H1 (cell line): ENCODE measurements at regions not wholly inside any gene's neighbourhood (a gene's known extent, or its start where the extent isn't known, plus 50 kb on each side); places are given as distances from the start of the nearest gene placed in this dataset.

ENCODE experiments used
- CTCF ChIA-PET: fragments of 300-600 bp; sonication (Branson Sonifier 250); formaldehyde crosslinking; loops from one replicate; lab custom pipeline; 2021; ENCODE audit not compliant: partially characterized antibody; lab: Charles Lee
- POLR2A ChIA-PET: fragments of 300-600 bp; sonication (Branson Sonifier 250); formaldehyde crosslinking; loops from one replicate; lab custom pipeline; 2021; ENCODE audit warnings: inconsistent platforms; ENCODE audit not compliant: partially characterized antibody; lab: Charles Lee
- DNase-seq, 2 experiments: peaks; one replicate each; pipeline versions ENCODE4 v3.0.0 to v3.0.0-alpha.2; 2010 to 2022; ENCODE audit warnings: low spot score in 2 of 2, low read depth in 1 of 2, mixed read lengths in 1 of 2
- FAIRE-seq: peaks from 2 replicates; lab custom pipeline; 2011; peaks lifted over from hg19 to GRCh38; lab: Jason Lieb, UNC
- H2AFZ ChIP-seq: 2 replicates; pipeline ENCODE4 v1.8.1; 2012; ENCODE audit warnings: low read length, inconsistent platforms
- H2AK5ac ChIP-seq: 2 replicates; pipeline ENCODE4 v1.6.1; 2013; ENCODE audit warnings: low read depth, low read length
- H2BK120ac ChIP-seq: replicated peaks from 2 replicates; pipeline ENCODE3; 2013; ENCODE audit warnings: low read depth, low read length, inconsistent platforms
- H2BK12ac ChIP-seq: 2 replicates; pipeline ENCODE4 v1.6.1; 2013; ENCODE audit warnings: low read depth, low read length
- H2BK15ac ChIP-seq: 2 replicates; pipeline ENCODE4 v1.6.1; 2013; ENCODE audit warnings: low read length
- H2BK20ac ChIP-seq: 2 replicates; pipeline ENCODE4 v1.6.1; 2013; ENCODE audit warnings: low read length
- H2BK5ac ChIP-seq: 2 replicates; pipeline ENCODE4 v1.6.1; 2013; ENCODE audit warnings: low read depth, low read length
- H3K14ac ChIP-seq: 2 replicates; pipeline ENCODE4 v1.6.1; 2013; ENCODE audit warnings: inconsistent platforms; ENCODE audit not compliant: insufficient read length
- H3K18ac ChIP-seq: 2 replicates; pipeline ENCODE4 v1.6.1; 2013; ENCODE audit warnings: low read length; ENCODE audit errors: extremely low read depth
- H3K23ac ChIP-seq: 2 replicates; pipeline ENCODE4 v1.6.1; 2013; ENCODE audit warnings: inconsistent platforms; ENCODE audit not compliant: insufficient read length
- H3K23me2 ChIP-seq: 2 replicates; pipeline ENCODE4 v1.6.1; 2013; ENCODE audit warnings: low read depth, low read length
- H3K27ac ChIP-seq: 2 replicates; pipeline ENCODE4 v1.6.1; 2011; ENCODE audit warnings: low read depth, low read length, inconsistent platforms
- H3K27me3 ChIP-seq, 4 experiments: replicated peaks in 1 of 4; 1 replicate in 1 of 4; 2 replicates in 3 of 4; pipeline versions ENCODE4 v1.6.1 to v1.8.1; 2011 to 2013; ENCODE audit warnings: low read length in 3 of 4, mild to moderate bottlenecking in 3 of 4, inconsistent platforms in 2 of 4, mixed read lengths in 2 of 4, moderate library complexity in 1 of 4; ENCODE audit not compliant: control insufficient read depth in 3 of 4, insufficient read depth in 3 of 4; ENCODE audit errors: extremely low read depth in 1 of 4
- H3K36me3 ChIP-seq, 4 experiments: 2 replicates each; pipeline versions ENCODE4 v1.6.1 to v1.8.1; 2011 to 2013; ENCODE audit warnings: mild to moderate bottlenecking in 4 of 4, low read length in 3 of 4, moderate library complexity in 2 of 4, control low read depth in 1 of 4, inconsistent platforms in 1 of 4; ENCODE audit not compliant: insufficient read depth in 4 of 4, control insufficient read depth in 2 of 4
- H3K4ac ChIP-seq: replicated peaks from 2 replicates; pipeline ENCODE3; 2013; ENCODE audit warnings: low read length, low read depth, mixed read lengths, inconsistent platforms; ENCODE audit not compliant: insufficient read length
- H3K4me1 ChIP-seq, 4 experiments: replicated peaks in 1 of 4; 1 replicate in 1 of 4; 2 replicates in 3 of 4; pipeline versions ENCODE4 v1.6.1 to v1.8.1; 2011 to 2013; ENCODE audit warnings: low read length in 3 of 4, inconsistent platforms in 2 of 4, mixed read lengths in 1 of 4; ENCODE audit not compliant: insufficient read depth in 4 of 4, control insufficient read depth in 3 of 4
- H3K4me2 ChIP-seq, 2 experiments: 2 replicates each; pipeline versions ENCODE4 v1.6.1 to v1.8.1; 2011 to 2013; ENCODE audit warnings: low read depth in 2 of 2, low read length in 2 of 2, control low read depth in 1 of 2, inconsistent platforms in 1 of 2, mild to moderate bottlenecking in 1 of 2; ENCODE audit not compliant: insufficient read depth in 1 of 2
- H3K4me3 ChIP-seq, 4 experiments: fragments of 200-600, 300-600 bp in 1 of 4; sonication (generic), shearing (Covaris generic), sonication (Bioruptor Twin) in 1 of 4; 2 replicates each; pipeline versions ENCODE4 v1.5.1 to v1.8.1; 2011 to 2016; ENCODE audit warnings: low read length in 4 of 4, low read depth in 3 of 4, control low read depth in 2 of 4, inconsistent platforms in 2 of 4, mild to moderate bottlenecking in 2 of 4, mixed read lengths in 1 of 4, moderate library complexity in 1 of 4; ENCODE audit not compliant: insufficient read depth in 2 of 4; ENCODE audit errors: extremely low read depth in 1 of 4
- H3K56ac ChIP-seq: replicated peaks from 2 replicates; pipeline ENCODE3; 2013; ENCODE audit warnings: low read depth, mild to moderate bottlenecking, mixed read lengths, low read length, inconsistent platforms; ENCODE audit not compliant: insufficient read length
- H3K79me1 ChIP-seq: 2 replicates; pipeline ENCODE4 v1.6.1; 2013; ENCODE audit warnings: low read depth, low read length, control low read depth
- H3K79me2 ChIP-seq, 2 experiments: 2 replicates each; pipeline versions ENCODE4 v1.6.1 to v1.8.1; 2012 to 2013; ENCODE audit warnings: low read length in 2 of 2, mild to moderate bottlenecking in 2 of 2, inconsistent platforms in 1 of 2; ENCODE audit not compliant: insufficient read depth in 2 of 2, control insufficient read depth in 1 of 2
- H3K9ac ChIP-seq, 4 experiments: replicated peaks in 1 of 4; 1 replicate in 1 of 4; 2 replicates in 3 of 4; pipeline versions ENCODE4 v1.6.1 to v1.8.1; 2011 to 2013; ENCODE audit warnings: low read depth in 3 of 4, low read length in 3 of 4, control low read depth in 2 of 4, mild to moderate bottlenecking in 2 of 4, moderate library complexity in 2 of 4, inconsistent platforms in 1 of 4; ENCODE audit errors: extremely low read depth in 1 of 4
- H3K9me3 ChIP-seq, 2 experiments: 2 replicates each; pipeline versions ENCODE4 v1.6.1 to v1.8.1; 2012 to 2013; ENCODE audit warnings: mild to moderate bottlenecking in 2 of 2, moderate library complexity in 2 of 2, control low read depth in 1 of 2, inconsistent platforms in 1 of 2, low read depth in 1 of 2, low read length in 1 of 2, mixed read lengths in 1 of 2; ENCODE audit not compliant: insufficient read depth in 2 of 2
- H4K20me1 ChIP-seq, 2 experiments: replicated peaks in 1 of 2; 2 replicates each; pipeline versions ENCODE3 to v1.8.1; 2011 to 2013; ENCODE audit warnings: inconsistent platforms in 2 of 2, low read length in 2 of 2, mild to moderate bottlenecking in 1 of 2; ENCODE audit not compliant: insufficient read depth in 2 of 2, control insufficient read depth in 1 of 2
- H4K5ac ChIP-seq: 2 replicates; pipeline ENCODE4 v1.6.1; 2013; ENCODE audit warnings: low read length, low read depth, mixed read lengths, inconsistent platforms; ENCODE audit not compliant: insufficient read length
- H4K8ac ChIP-seq: 2 replicates; pipeline ENCODE4 v1.8.0; 2013; ENCODE audit warnings: mild to moderate bottlenecking, moderate library complexity, low read length, inconsistent platforms; ENCODE audit not compliant: insufficient read depth; ENCODE audit errors: extremely low read depth
- H4K91ac ChIP-seq: replicated peaks from 2 replicates; pipeline ENCODE3; 2013; ENCODE audit warnings: low read length, mixed read lengths, inconsistent platforms; ENCODE audit not compliant: insufficient read length
- KDM4A ChIP-seq: IDR thresholded peaks from one replicate; pipeline ENCODE4 v1.7.1; 2012; ENCODE audit warnings: low read depth, mild to moderate bottlenecking, moderate library complexity, low read length, inconsistent platforms; ENCODE audit not compliant: severe bottlenecking
- TEAD4 ChIP-seq: IDR thresholded peaks from 2 replicates; pipeline ENCODE4 v1.6.1; 2012; ENCODE audit warnings: low read depth, low read length, inconsistent platforms, mixed read lengths
- WGBS, 2 experiments: shearing (Covaris generic) in 1 of 2; methylation state at CpG; one replicate each; pipeline versions ENCODE4 v1.1.6 to v1.1.7; 2013 to 2015; ENCODE audit warnings: low lambda C conversion rate in 2 of 2, mixed read lengths in 2 of 2, inconsistent platforms in 1 of 2, low coverage in 1 of 2, missing lambda C conversion rate in 1 of 2; ENCODE audit not compliant: insufficient replicate concordance in 2 of 2, insufficient coverage in 1 of 2, insufficient read length in 1 of 2; ENCODE audit errors: extremely low coverage in 1 of 2, missing lambda C conversion rate in 1 of 2; 5-methylcytosine and 5-hydroxymethylcytosine counted together

GRCh38 chr13:109687559-109688448, 98.6 kb downstream of the IRS2 start:
- H3K9ac ChIP-seq: no peak overlapping the region
- no peaks in the 10 kb centered on the region for H4K20me1 ChIP-seq
- no peaks in the 10 kb centered on the region for H3K79me1 ChIP-seq
- no peaks in the 10 kb centered on the region for H3K36me3 ChIP-seq
- 0 out of 2 replicates have a peak overlapping the region, but pooled peaks have one; percentile 10 for H2BK5ac ChIP-seq
- H3K4me3 ChIP-seq: no peak overlapping the region
- H3K23me2 ChIP-seq: no peaks in the 10 kb centered on the region; the same call in 1 of the 2 replicates
- no peak overlapping the region for H2AK5ac ChIP-seq
- DNase-seq (no peak), FAIRE-seq (no peak)
- H4K91ac ChIP-seq: no peak overlapping the region
- H4K8ac ChIP-seq: no peak overlapping the region
- ChIA-PET POLR2A (no interaction called here), CTCF (interaction anchor here (0.6 to 1.4 kb wide), 4 partner anchors 7 to 22 kb away, joined by 3 to 5 read pairs (median 4); no protein-coding TSS in a partner anchor)
- H3K14ac ChIP-seq: no peak overlapping the region
- H3K79me2 ChIP-seq: no peaks in the 10 kb centered on the region
- no peak overlapping the region for H3K56ac ChIP-seq
- H3K27me3 ChIP-seq: no peaks in the 10 kb centered on the region
- H3K18ac ChIP-seq: no peak overlapping the region; the same call in 1 of the 2 replicates
- H2BK20ac ChIP-seq: no peak overlapping the region
- H2BK120ac ChIP-seq: peak overlapping the region; percentile 10
- WGBS, 2 experiments: 77% methylated on average over 14 of the region's 14 CpGs; no CpG with 5 or more reads in 1 of the 2 experiments
- no peak overlapping the region for H3K23ac ChIP-seq
- H3K4me2 ChIP-seq: no peak overlapping the region
- no peak overlapping the region for H2BK12ac ChIP-seq
- H2BK15ac ChIP-seq: no peak overlapping the region
- H3K4ac ChIP-seq: no peak overlapping the region
- H3K27ac ChIP-seq: peak overlapping the region; percentile 38; the same call in 1 of the 2 replicates
- H3K4me1 ChIP-seq: peaks cover 3 to 15% (median 10%) of the 10 kb centered on the region in 4 experiments
- TF ChIP-seq TEAD4 (0 out of 2 replicates have a peak, but pooled peaks have one; percentile 13), KDM4A (no peak)
- no peaks in the 10 kb centered on the region for H3K9me3 ChIP-seq
- no peak overlapping the region for H4K5ac ChIP-seq
- peak overlapping the region; percentile 44; the same call in 1 of the 2 replicates for H2AFZ ChIP-seq
